Thoracic aorta (tissue), 2 donors: ENCODE measurements at regions not wholly inside any gene's neighbourhood (a gene's known extent, or its start where the extent isn't known, plus 50 kb on each side); places are given as distances from the start of the nearest gene placed in this dataset.
"Not testable (repeated sequence)": the region's sequence is repeated elsewhere in the genome, so short reads cannot be mapped to it uniquely, and the experiment has no call there.

Source experiments
- ATAC-seq: fragments of 150-250 bp; one replicate; pipeline ENCODE4 v1.8.0; 2017; ENCODE audit warnings: low read depth; ENCODE audit not compliant: insufficient number of reproducible peaks, low FRiP score
- DNase-seq: peaks from one replicate; pipeline ENCODE4 v3.0.0-alpha.2; 2020; ENCODE audit warnings: low spot score
- H3K27ac ChIP-seq, 2 donors: fragments of 200-600 bp; sonication (generic); 1 replicate in 1 of 2; 2 replicates in 1 of 2; pipeline ENCODE4 v1.5.1; 2016; ENCODE audit warnings: mild to moderate bottlenecking in 2 of 2, moderate library complexity in 2 of 2
- H3K27me3 ChIP-seq: fragments of 200-600 bp; sonication (generic); replicated peaks from 2 replicates; pipeline ENCODE4 v1.6.0; 2016; ENCODE audit warnings: mild to moderate bottlenecking; ENCODE audit not compliant: insufficient read depth
- H3K36me3 ChIP-seq: fragments of 200-600 bp; sonication (generic); one replicate; pipeline ENCODE4 v1.5.1; 2016
- H3K4me1 ChIP-seq, 2 donors: fragments of 200-600 bp; sonication (generic); 1 replicate in 1 of 2; 2 replicates in 1 of 2; pipeline versions ENCODE4 v1.5.1 to v1.6.0; 2016; ENCODE audit warnings: low read depth in 2 of 2, mild to moderate bottlenecking in 1 of 2; ENCODE audit not compliant: control insufficient read depth in 1 of 2
- H3K4me3 ChIP-seq: fragments of 200-600 bp; sonication (generic); 2 replicates; pipeline ENCODE4 v1.5.1; 2016; ENCODE audit warnings: mild to moderate bottlenecking
- H3K9me3 ChIP-seq: fragments of 200-600 bp; sonication (generic); 2 replicates; pipeline ENCODE4 v1.5.1; 2016
- CTCF ChIP-seq: fragments of 200-600 bp; sonication (generic); IDR thresholded peaks from one replicate; pipeline ENCODE4 v1.5.1; 2019; ENCODE audit warnings: antibody characterized with exemption

GRCh38 chr16:59111280-59111679 lies 377.2 kb upstream of the GOT2 start:
- TF ChIP-seq CTCF = no peak
- DNase-seq (no peak), ATAC-seq (no peak)
- Histone ChIP-seq H3K9me3 (no peaks in the 10 kb centered on the region), H3K4me3 (no peak overlapping the region), H3K4me1 (no peaks in the 10 kb centered on the region), H3K27me3 (no peaks in the 10 kb centered on the region), H3K36me3 (no peaks in the 10 kb centered on the region), H3K27ac (no peak overlapping the region)

GRCh38 chr16:59108374-59108773 lies 374.3 kb upstream of the GOT2 start:
- Histone ChIP-seq H3K9me3 (no peaks in the 10 kb centered on the region), H3K27me3 (no peaks in the 10 kb centered on the region), H3K27ac (no peak overlapping the region), H3K4me3 (no peak overlapping the region), H3K4me1 (no peaks in the 10 kb centered on the region), H3K36me3 (no peaks in the 10 kb centered on the region)
- no peak for ATAC-seq
- TF ChIP-seq CTCF = no peak
- no peak for DNase-seq

- H3K27me3 ChIP-seq, H3K9me3 ChIP-seq, ATAC-seq, H3K36me3 ChIP-seq, DNase-seq, H3K27ac ChIP-seq, H3K4me3 ChIP-seq, H3K4me1 ChIP-seq: not testable (repeated sequence)
Observed at GRCh38 chr16:59096682-59097081, 362.6 kb upstream of the GOT2 start.

- no peaks in the 10 kb centered on the region for H3K9me3 ChIP-seq
- H3K27ac ChIP-seq = no peak overlapping the region
- no peak for ATAC-seq
- TF ChIP-seq CTCF = no peak
- H3K27me3 ChIP-seq = no peaks in the 10 kb centered on the region
- DNase-seq = no peak
- no peak overlapping the region for H3K4me3 ChIP-seq
- no peaks in the 10 kb centered on the region for H3K36me3 ChIP-seq
- H3K4me1 ChIP-seq = no peaks in the 10 kb centered on the region
Observed at GRCh38 chr16:59090541-59090940, 356.4 kb upstream of the GOT2 start.

- TF ChIP-seq CTCF = no peak
- DNase-seq (no peak), ATAC-seq (no peak)
- Histone ChIP-seq H3K4me3 (no peak overlapping the region), H3K9me3 (no peaks in the 10 kb centered on the region), H3K4me1 (no peaks in the 10 kb centered on the region), H3K36me3 (no peaks in the 10 kb centered on the region), H3K27ac (no peak overlapping the region), H3K27me3 (no peaks in the 10 kb centered on the region)
Observed at GRCh38 chr16:59088431-59088830, 354.3 kb upstream of the GOT2 start.

- DNase-seq (no peak), ATAC-seq (no peak)
- H3K9me3 ChIP-seq = no peaks in the 10 kb centered on the region
Observed at GRCh38 chr16:59087641-59088040, 353.5 kb upstream of the GOT2 start.

More at GRCh38 chr16:59087641-59088040, 353.5 kb upstream of the GOT2 start:
- H3K4me3 ChIP-seq = no peak overlapping the region
- no peaks in the 10 kb centered on the region for H3K36me3 ChIP-seq
- no peaks in the 10 kb centered on the region for H3K27me3 ChIP-seq
- no peaks in the 10 kb centered on the region for H3K4me1 ChIP-seq
- no peak for TF ChIP-seq CTCF
- H3K27ac ChIP-seq = no peak overlapping the region
